ENCODE measurements at regions not wholly inside any gene's neighbourhood (a gene's known extent, or its start where the extent isn't known, plus 50 kb on each side); places are given as distances from the start of the nearest gene placed in this dataset.

DNA sequence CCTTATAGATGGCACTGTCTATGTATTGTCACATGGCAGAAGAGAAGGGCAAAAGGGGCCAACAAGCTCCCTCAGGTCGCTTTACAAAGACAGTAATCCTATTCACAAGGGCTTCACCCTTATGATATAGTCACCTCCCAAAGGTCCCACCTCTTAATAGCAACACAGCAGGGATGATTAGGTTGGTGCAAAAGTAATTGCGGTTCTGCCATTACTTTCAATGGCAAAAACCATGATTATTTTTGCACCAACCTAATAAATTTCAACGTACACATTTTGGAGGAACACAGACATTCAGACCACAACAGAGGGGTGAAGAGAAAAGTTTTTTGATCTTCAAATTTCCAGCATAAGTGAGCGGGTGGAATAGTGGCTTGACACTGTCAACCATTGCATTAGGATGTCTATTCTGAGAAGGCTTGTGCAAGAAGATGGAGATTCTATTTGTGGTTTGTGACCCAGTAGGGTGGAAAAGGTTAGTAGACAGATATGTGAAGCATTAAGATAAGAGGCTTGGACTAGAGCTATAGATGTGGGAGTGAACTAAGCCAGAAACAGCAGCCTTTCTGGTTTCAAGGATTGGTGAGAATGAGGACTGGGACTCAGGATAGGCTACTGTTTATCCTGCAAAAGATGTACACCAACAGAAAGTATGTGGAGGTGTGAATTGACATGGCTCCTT is 75.5 kb upstream of the CPSF6 start:
- TF ChIP-seq, protein P1, sequence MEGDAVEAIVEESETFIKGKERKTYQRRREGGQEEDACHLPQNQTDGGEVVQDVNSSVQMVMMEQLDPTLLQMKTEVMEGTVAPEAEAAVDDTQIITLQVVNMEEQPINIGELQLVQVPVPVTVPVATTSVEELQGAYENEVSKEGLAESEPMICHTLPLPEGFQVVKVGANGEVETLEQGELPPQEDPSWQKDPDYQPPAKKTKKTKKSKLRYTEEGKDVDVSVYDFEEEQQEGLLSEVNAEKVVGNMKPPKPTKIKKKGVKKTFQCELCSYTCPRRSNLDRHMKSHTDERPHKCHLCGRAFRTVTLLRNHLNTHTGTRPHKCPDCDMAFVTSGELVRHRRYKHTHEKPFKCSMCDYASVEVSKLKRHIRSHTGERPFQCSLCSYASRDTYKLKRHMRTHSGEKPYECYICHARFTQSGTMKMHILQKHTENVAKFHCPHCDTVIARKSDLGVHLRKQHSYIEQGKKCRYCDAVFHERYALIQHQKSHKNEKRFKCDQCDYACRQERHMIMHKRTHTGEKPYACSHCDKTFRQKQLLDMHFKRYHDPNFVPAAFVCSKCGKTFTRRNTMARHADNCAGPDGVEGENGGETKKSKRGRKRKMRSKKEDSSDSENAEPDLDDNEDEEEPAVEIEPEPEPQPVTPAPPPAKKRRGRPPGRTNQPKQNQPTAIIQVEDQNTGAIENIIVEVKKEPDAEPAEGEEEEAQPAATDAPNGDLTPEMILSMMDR (IDR thresholded peaks at IDR 0.05; ENCODE audit: insufficient read depth, low read length): no peak
- TF ChIP-seq POLR2AphosphoS5 (IDR thresholded peaks at IDR 0.05; ENCODE audit: low read depth) (no peak), GABPA (IDR thresholded peaks at IDR 0.05; ENCODE audit: low read depth) (no peak)
- TF ChIP-seq, protein P2, sequence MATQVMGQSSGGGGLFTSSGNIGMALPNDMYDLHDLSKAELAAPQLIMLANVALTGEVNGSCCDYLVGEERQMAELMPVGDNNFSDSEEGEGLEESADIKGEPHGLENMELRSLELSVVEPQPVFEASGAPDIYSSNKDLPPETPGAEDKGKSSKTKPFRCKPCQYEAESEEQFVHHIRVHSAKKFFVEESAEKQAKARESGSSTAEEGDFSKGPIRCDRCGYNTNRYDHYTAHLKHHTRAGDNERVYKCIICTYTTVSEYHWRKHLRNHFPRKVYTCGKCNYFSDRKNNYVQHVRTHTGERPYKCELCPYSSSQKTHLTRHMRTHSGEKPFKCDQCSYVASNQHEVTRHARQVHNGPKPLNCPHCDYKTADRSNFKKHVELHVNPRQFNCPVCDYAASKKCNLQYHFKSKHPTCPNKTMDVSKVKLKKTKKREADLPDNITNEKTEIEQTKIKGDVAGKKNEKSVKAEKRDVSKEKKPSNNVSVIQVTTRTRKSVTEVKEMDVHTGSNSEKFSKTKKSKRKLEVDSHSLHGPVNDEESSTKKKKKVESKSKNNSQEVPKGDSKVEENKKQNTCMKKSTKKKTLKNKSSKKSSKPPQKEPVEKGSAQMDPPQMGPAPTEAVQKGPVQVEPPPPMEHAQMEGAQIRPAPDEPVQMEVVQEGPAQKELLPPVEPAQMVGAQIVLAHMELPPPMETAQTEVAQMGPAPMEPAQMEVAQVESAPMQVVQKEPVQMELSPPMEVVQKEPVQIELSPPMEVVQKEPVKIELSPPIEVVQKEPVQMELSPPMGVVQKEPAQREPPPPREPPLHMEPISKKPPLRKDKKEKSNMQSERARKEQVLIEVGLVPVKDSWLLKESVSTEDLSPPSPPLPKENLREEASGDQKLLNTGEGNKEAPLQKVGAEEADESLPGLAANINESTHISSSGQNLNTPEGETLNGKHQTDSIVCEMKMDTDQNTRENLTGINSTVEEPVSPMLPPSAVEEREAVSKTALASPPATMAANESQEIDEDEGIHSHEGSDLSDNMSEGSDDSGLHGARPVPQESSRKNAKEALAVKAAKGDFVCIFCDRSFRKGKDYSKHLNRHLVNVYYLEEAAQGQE (IDR thresholded peaks at IDR 0.05; ENCODE audit: insufficient replicate concordance, low read depth): no peak
